Lung (tissue), 11 donors: ENCODE measurements at regions not wholly inside any gene's neighbourhood (a gene's known extent, or its start where the extent isn't known, plus 50 kb on each side); places are given as distances from the start of the nearest gene placed in this dataset.

Experiments
- ATAC-seq: fragments of 200-7000 bp; cut with Tn5 transposase; one replicate; pipeline ENCODE4 v1.9.1; 2020; ENCODE audit warnings: moderate number of reproducible peaks; ENCODE audit not compliant: insufficient read depth, low FRiP score
- DNase-seq, 3 donors: peaks; one replicate each; pipeline ENCODE4 v3.0.0-alpha.2; 2013 to 2017
- H3K27ac ChIP-seq, 2 donors: one replicate each; pipeline ENCODE4 v1.5.1; 2013; ENCODE audit warnings: mild to moderate bottlenecking in 2 of 2, moderate library complexity in 2 of 2, control low read depth in 1 of 2, inconsistent platforms in 1 of 2, low read depth in 1 of 2, low read length in 1 of 2
- H3K27me3 ChIP-seq, 3 donors: one replicate each; pipeline ENCODE4 v1.5.1; 2013; ENCODE audit warnings: low read length in 2 of 3; ENCODE audit not compliant: control insufficient read depth in 3 of 3, insufficient read depth in 3 of 3
- H3K36me3 ChIP-seq, 4 donors: one replicate each; pipeline ENCODE4 v1.5.1; 2013; ENCODE audit warnings: low read length in 4 of 4, mild to moderate bottlenecking in 1 of 4, moderate library complexity in 1 of 4; ENCODE audit not compliant: control insufficient read depth in 4 of 4, insufficient read depth in 4 of 4
- H3K4me1 ChIP-seq, 5 donors: one replicate each; pipeline ENCODE4 v1.5.1; 2013; ENCODE audit warnings: low read length in 5 of 5, mild to moderate bottlenecking in 2 of 5, moderate library complexity in 1 of 5; ENCODE audit not compliant: control insufficient read depth in 5 of 5, insufficient read depth in 5 of 5
- H3K4me3 ChIP-seq: one replicate; pipeline ENCODE4 v1.5.1; 2013; ENCODE audit warnings: mild to moderate bottlenecking, control low read depth, moderate library complexity
- H3K9ac ChIP-seq, 2 donors: one replicate each; pipeline ENCODE4 v1.5.1; 2013; ENCODE audit warnings: low read length in 2 of 2, control low read depth in 1 of 2; ENCODE audit not compliant: insufficient read depth in 1 of 2
- H3K9me3 ChIP-seq, 4 donors: one replicate each; pipeline ENCODE4 v1.5.1; 2013; ENCODE audit warnings: low read length in 3 of 4, mild to moderate bottlenecking in 1 of 4, moderate library complexity in 1 of 4; ENCODE audit not compliant: control insufficient read depth in 4 of 4, insufficient read depth in 3 of 4
- CTCF ChIP-seq: IDR thresholded peaks from 2 replicates; pipeline ENCODE4 v1.5.1; 2012; ENCODE audit warnings: mild to moderate bottlenecking; ENCODE audit errors: control extremely low read depth, extremely low read depth
- WGBS, 2 donors: extraction: QIAGEN DNeasy Blood & Tissue Kit; methylation state at CpG; one replicate each; pipeline ENCODE4 v1.1.7; 2013; 5-methylcytosine and 5-hydroxymethylcytosine counted together
- donor health status: control.
- donor health status: control.
- donor health status: Bipolar disorder and iron deficiency.
- donor health status: healthy.
- donor health status: DM: yes; HTN: yes; CAD: no.

- Histone ChIP-seq H3K4me3 (no peak overlapping the region), H3K36me3 (no peaks in the 10 kb centered on the region), H3K9me3 (no peaks in the 10 kb centered on the region), H3K27ac (no peak overlapping the region), H3K4me1 (peaks cover 0 to 2% (median 0%) of the 10 kb centered on the region in 5 donors), H3K9ac (no peak overlapping the region), H3K27me3 (no peaks in the 10 kb centered on the region)
- 86% methylated on average over 4 of the region's 4 CpGs for WGBS, 2 donors
- ATAC-seq = no peak
- no peak for TF ChIP-seq CTCF
- DNase-seq = no peak
These were observed 178.8 kb downstream of the ARL4A start for GRCh38 chr7:12866207-12866606.

DNA sequence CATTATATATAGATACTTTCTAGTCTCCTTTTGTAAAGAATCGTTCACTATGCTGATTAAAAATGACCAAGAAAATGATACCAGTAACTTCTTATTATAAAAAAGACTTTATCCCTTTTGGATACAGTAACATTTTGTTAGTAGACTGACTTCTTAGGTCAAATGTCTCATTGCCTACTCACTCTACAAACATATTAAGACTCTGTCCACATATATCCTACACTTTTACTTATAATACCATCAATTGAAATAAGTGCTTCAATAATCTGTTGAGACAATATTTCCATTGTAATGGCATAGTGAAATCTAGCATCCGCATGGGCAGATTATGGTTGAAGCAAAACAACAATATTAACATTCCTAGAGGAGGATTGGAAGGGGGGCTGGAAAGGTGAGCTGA, 180.6 kb downstream of the ARL4A start:
- Histone ChIP-seq H3K9me3 (no peaks in the 10 kb centered on the region), H3K4me3 (no peak overlapping the region), H3K36me3 (no peaks in the 10 kb centered on the region), H3K9ac (no peak overlapping the region), H3K4me1 (no peaks in the 10 kb centered on the region), H3K27me3 (no peaks in the 10 kb centered on the region), H3K27ac (no peak overlapping the region)
- DNase-seq = no peak
- 90 to 94% methylated on average over 2 of the region's 2 CpGs for WGBS, 2 donors
- no peak for ATAC-seq
- no peak for TF ChIP-seq CTCF

DNA sequence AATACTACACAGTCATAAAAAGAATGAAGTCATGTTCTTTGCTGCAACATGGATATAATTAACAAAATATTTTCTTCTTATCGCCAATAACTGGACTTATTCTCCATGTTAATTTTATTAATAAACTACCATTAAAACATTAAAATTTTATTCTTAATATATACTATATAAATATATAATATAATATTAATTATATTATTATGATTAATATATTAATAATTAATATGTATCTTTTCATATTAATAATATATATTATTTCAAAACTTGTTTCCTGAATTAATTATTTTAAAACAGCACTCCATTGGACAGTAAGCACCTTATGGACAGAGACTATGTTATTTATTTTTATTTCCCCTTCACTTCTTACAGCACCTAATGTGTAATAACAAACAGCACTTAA, 182.8 kb downstream of the ARL4A start:
- Histone ChIP-seq H3K4me1 (no peaks in the 10 kb centered on the region), H3K27me3 (no peaks in the 10 kb centered on the region), H3K9ac (no peak overlapping the region), H3K9me3 (no peaks in the 10 kb centered on the region), H3K36me3 (no peaks in the 10 kb centered on the region), H3K27ac (no peak overlapping the region), H3K4me3 (no peak overlapping the region)
- DNase-seq (no peak), ATAC-seq (no peak)
- no peak for TF ChIP-seq CTCF
- WGBS, 2 donors = 97% methylated on average over 1 of the region's 1 CpG

- H3K9me3 ChIP-seq = no peaks in the 10 kb centered on the region
- no peaks in the 10 kb centered on the region for H3K4me1 ChIP-seq
- no peak for TF ChIP-seq CTCF
- no peaks in the 10 kb centered on the region for H3K36me3 ChIP-seq
- no peaks in the 10 kb centered on the region for H3K27me3 ChIP-seq
- WGBS, 2 donors = 81 to 87% methylated on average over 6 of the region's 6 CpGs
- no peak overlapping the region for H3K4me3 ChIP-seq
- DNase-seq = no peak
- no peak overlapping the region for H3K27ac ChIP-seq
- H3K9ac ChIP-seq = no peak overlapping the region
- no peak for ATAC-seq
These were observed 185.1 kb downstream of the ARL4A start for GRCh38 chr7:12872487-12872886.
